Progenitor cell of endocrine pancreas (in vitro differentiated cells): ENCODE measurements at regions not wholly inside any gene's neighbourhood (a gene's known extent, or its start where the extent isn't known, plus 50 kb on each side); places are given as distances from the start of the nearest gene placed in this dataset.

Source experiments
- DNase-seq: peaks from one replicate; pipeline ENCODE4 v3.0.0; 2021; ENCODE audit warnings: low spot score; ENCODE audit not compliant: unreplicated experiment
- H3K27ac Mint-ChIP-seq: 2 replicates; pipeline ENCODE4 v1.8.0; 2021; ENCODE audit warnings: mild to moderate bottlenecking, moderate library complexity, mixed read lengths
- H3K27me3 Mint-ChIP-seq: 2 replicates; pipeline ENCODE4 v1.8.0; 2021; ENCODE audit warnings: mixed read lengths
- H3K36me3 Mint-ChIP-seq: 2 replicates; pipeline ENCODE4 v1.8.0; 2022; ENCODE audit warnings: mixed read lengths; ENCODE audit not compliant: insufficient read depth
- H3K4me1 Mint-ChIP-seq: 2 replicates; pipeline ENCODE4 v1.8.0; 2021; ENCODE audit warnings: low read depth, mixed read lengths
- H3K4me3 Mint-ChIP-seq: 2 replicates; pipeline ENCODE4 v1.8.0; 2021; ENCODE audit warnings: low read depth, mild to moderate bottlenecking, moderate library complexity, mixed read lengths
- H3K9me3 Mint-ChIP-seq: 2 replicates; pipeline ENCODE4 v1.8.0; 2021; ENCODE audit warnings: low read depth, mixed read lengths
- TF ChIP-seq, protein P1 (sequence below): fragments of 200-600 bp; sonication (generic); IDR thresholded peaks from one replicate; pipeline ENCODE4 v1.5.0; 2021; ENCODE audit warnings: antibody characterized with exemption, mild to moderate bottlenecking; ENCODE audit not compliant: unreplicated experiment

DNA sequence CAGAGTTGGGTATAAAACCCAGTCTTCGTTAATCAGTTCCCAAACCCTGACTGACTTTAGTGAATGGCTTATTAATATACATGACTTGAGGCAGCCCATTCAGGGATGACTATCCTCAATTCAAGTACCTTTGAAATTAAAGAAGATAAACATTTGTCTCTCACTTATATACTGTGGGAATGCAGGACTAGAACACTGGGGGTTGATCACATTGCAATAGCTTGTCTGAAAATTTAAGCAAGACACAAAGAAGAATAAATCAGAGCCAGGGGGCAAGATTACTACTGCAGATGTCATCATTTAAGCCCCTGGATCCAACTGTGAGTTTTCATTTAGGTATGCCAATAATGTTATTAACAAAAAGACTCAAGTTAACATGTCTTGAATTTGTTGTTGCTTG lies 647.7 kb downstream of the ZPLD1 start:
- peaks cover 15% of the 10 kb centered on the region for H3K4me1 Mint-ChIP-seq
- no peak overlapping the region for H3K4me3 Mint-ChIP-seq
- no peaks in the 10 kb centered on the region for H3K9me3 Mint-ChIP-seq
- no peaks in the 10 kb centered on the region for H3K36me3 Mint-ChIP-seq
- TF ChIP-seq, protein P1, sequence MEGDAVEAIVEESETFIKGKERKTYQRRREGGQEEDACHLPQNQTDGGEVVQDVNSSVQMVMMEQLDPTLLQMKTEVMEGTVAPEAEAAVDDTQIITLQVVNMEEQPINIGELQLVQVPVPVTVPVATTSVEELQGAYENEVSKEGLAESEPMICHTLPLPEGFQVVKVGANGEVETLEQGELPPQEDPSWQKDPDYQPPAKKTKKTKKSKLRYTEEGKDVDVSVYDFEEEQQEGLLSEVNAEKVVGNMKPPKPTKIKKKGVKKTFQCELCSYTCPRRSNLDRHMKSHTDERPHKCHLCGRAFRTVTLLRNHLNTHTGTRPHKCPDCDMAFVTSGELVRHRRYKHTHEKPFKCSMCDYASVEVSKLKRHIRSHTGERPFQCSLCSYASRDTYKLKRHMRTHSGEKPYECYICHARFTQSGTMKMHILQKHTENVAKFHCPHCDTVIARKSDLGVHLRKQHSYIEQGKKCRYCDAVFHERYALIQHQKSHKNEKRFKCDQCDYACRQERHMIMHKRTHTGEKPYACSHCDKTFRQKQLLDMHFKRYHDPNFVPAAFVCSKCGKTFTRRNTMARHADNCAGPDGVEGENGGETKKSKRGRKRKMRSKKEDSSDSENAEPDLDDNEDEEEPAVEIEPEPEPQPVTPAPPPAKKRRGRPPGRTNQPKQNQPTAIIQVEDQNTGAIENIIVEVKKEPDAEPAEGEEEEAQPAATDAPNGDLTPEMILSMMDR = no peak
- no peaks in the 10 kb centered on the region for H3K27me3 Mint-ChIP-seq
- no peak for DNase-seq
- H3K27ac Mint-ChIP-seq = no peak overlapping the region

DNA sequence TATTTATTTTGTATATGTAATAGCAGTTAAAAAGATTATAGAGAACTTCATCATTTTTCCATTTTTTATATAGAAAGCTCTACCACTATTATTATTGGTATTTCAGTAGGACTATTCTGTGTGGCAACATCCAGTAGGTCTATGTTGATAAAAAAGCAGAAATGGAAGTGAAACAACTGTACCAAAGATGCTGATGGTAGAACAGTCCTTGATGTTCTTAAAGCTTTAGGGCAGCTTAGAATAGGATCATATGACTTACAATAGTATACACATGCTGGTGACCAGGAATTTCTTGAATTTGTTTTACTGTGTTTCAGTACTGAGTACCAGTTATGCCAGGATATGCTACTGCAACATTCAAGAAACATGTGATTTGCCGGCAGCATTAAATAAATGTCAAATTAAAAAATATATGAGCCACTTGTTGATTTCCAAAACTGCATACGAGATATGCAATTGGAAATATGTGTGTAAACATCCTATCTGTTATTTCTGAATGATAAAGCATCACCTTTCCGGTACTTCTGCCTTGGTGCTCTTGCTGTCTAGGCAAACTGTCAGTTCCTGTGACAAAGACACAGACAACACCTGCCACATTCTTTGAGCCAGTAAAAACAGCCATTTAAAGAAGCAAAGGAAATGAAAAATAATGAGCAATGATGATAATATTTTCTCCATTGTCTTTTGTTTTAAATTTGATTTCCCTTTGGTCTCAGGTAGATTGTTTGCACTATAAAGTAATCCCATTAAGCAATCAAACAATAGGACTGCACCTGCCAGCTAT lies 649.2 kb downstream of the ZPLD1 start:
- TF ChIP-seq, protein P1 = no peak
- DNase-seq = no peak
- no peaks in the 10 kb centered on the region for H3K9me3 Mint-ChIP-seq
- peaks cover 15% of the 10 kb centered on the region for H3K4me1 Mint-ChIP-seq
- no peaks in the 10 kb centered on the region for H3K36me3 Mint-ChIP-seq
- H3K27ac Mint-ChIP-seq = no peak overlapping the region
- H3K27me3 Mint-ChIP-seq = no peaks in the 10 kb centered on the region
- no peak overlapping the region for H3K4me3 Mint-ChIP-seq

DNA sequence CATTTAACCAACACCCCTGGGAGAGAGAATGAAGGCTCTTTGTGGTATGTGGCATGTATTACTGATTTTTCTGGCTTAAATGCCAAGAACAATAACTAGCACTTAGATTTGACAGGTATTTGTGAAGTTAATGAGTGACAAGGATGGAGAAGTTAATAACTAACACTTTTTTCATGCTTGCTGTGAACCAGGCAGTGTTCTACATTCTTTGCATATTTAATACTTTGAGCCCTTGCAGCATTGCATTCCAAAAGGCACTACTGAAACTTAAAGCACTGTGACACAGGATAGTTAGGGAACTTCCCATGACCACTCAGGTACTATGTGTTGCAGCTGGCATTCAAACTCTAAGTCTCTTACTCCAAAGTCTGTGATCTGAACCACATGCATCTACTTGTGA lies 650.6 kb downstream of the ZPLD1 start:
- Mint-ChIP-seq H3K36me3 (no peaks in the 10 kb centered on the region), H3K9me3 (no peaks in the 10 kb centered on the region), H3K4me3 (no peak overlapping the region), H3K4me1 (peaks cover 10% of the 10 kb centered on the region), H3K27ac (no peak overlapping the region), H3K27me3 (no peaks in the 10 kb centered on the region)
- TF ChIP-seq, protein P1 = no peak
- no peak for DNase-seq

DNA sequence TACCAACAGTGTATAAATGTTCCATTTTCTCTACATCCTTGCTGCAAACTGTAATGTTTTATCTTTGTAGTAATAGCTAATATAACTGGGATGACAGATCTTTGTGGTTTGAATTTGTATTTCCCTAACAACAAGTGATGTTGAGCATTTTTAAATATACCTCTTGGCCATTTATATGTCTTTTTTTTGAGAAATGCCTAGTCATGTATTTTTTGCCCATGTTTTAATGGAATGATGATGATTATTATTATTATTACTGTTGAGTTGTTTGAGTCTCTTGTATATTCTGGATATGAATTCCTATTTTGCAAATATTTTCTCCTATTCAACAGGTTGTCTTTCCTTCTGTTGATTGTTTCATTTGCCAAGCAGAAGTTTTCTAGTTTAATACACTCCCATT lies 654.9 kb downstream of the ZPLD1 start:
- Mint-ChIP-seq H3K36me3 (no peaks in the 10 kb centered on the region), H3K27ac (no peak overlapping the region), H3K9me3 (no peaks in the 10 kb centered on the region), H3K27me3 (no peaks in the 10 kb centered on the region), H3K4me3 (no peak overlapping the region), H3K4me1 (peaks cover 10% of the 10 kb centered on the region)
- TF ChIP-seq, protein P1 = no peak
- DNase-seq = no peak

DNA sequence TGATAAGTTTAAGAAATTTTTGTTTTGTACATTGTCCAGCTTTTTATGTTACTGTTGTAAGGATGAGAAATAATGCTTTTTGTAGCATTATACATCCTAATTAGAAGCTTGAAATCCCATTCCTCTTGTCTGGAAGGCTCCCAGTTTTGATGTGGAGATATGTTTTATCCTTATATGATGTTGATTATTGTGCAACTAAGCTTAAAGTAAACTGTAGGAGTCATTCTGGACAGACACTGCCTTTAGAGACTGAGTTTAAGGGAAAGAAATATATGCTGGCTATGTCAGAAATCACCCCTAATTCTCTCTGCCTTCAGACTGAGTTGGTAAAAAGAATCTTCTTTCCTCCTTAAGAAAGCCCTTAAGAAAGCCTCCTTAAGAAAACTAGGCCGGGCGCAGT lies 670.4 kb downstream of the ZPLD1 start:
- TF ChIP-seq, protein P1 = no peak
- Mint-ChIP-seq H3K36me3 (no peaks in the 10 kb centered on the region), H3K4me1 (peaks cover 3% of the 10 kb centered on the region), H3K4me3 (no peak overlapping the region), H3K27me3 (no peaks in the 10 kb centered on the region), H3K27ac (no peak overlapping the region), H3K9me3 (no peaks in the 10 kb centered on the region)
- DNase-seq = no peak
